Hematopoietic multipotent progenitor cell treated with erythropoietin and hydrocortisone succinate and interleukin-3 and kit ligand, for 4 days (in vitro differentiated cells): ENCODE measurements at regions not wholly inside any gene's neighbourhood (a gene's known extent, or its start where the extent isn't known, plus 50 kb on each side); places are given as distances from the start of the nearest gene placed in this dataset.
"Not testable (repeated sequence)": the region's sequence is repeated elsewhere in the genome, so short reads cannot be mapped to it uniquely, and the experiment has no call there.

Experiments used
- DNase-seq: peaks from one replicate; pipeline ENCODE4 v3.0.0-alpha.2; 2015

DNA sequence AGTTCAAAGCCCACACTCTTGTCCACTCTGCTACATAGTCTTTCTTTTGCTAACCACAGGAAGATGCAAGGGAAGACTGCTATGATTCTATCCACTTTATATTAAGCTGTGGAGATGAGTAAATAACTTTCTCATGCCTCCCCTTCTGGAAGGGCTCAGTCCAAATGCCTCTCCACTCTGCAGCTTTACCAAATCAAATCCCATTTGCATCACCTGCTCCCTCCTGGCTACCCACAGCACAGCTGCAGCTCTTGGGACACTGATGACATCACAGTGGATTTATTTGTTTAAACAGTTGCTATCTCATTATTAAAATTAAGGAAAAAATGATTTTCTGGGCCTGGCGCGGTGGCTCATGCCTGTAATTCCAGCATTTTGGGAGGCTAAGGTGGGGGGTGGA, 1544.9 kb upstream of the WWC1 start:
- no peak for DNase-seq

DNA sequence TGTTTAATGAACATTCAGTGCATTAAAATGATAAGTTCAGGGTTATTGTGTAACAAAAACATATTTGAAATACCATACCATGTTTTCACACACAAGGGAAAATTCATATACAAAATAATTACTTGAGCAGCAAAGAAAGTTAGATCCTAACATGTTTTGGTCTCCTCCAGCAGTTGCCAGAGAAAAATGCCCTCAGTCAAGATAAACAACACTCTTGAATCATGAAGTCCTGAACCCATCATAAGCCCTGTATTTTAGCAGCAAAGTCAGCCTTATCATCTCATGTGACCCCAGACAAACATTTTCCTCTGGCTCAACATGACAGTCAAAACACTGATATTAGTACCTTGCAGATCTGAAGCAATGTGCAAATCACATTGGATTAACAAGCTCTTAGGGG, 1541.1 kb upstream of the WWC1 start:
- no peak for DNase-seq

- DNase-seq = no peak
Measured at GRCh38 chr5:166758151-166758550, 1533.3 kb upstream of the WWC1 start.

DNA sequence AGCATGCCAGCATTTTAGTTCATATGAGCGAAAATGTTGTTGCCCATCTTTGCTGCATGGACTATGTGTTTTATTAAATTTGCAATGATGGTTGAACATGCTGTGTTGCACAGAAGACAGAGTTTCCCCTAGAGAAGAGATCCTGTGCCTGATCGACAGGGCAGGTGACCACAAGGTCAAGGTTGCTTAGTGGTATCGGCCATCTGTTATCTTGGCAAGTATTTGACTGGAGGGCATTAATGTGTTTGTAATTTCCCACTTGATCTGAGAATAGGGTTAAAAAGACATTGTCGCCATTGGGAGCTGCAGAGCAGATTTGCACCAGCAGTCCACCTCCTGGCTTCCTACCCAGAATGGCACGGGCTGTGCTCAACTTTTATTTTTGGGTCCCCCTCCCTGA, 1523.6 kb upstream of the WWC1 start:
- DNase-seq = no peak

- no peak for DNase-seq
Measured at GRCh38 chr5:166768536-166768935, 1522.9 kb upstream of the WWC1 start.

- no peak for DNase-seq
Measured at GRCh38 chr5:166772770-166773169, 1518.7 kb upstream of the WWC1 start.

GRCh38 chr5:166781737-166782136, 1509.7 kb upstream of the WWC1 start:
- no peak for DNase-seq

DNA sequence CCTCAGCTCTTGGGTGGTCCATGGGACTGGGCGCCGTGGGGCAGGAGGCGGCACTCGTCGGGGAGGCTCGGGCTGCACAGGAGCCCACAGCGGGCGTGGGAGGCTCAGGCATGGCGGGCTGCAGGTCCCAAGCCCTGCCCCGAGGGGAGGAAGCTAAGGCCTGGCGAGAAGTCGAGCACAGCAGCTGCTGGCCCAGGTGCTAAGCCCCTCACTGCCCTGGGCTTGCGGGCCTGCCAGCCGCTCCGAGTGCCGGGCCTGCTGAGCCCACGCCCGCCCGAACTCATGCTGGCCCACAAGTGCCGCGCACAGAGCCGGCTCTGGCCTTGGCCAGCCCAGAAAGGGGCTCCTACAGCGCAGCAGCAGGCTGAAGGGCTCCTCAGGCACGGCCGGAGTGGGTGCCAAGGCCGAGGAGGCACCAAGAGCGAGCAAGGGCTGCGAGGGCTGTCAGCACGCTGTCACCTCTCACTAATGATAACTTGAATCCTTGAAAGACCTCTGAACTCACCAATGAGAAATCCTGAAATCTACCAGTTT, 1506.8 kb upstream of the WWC1 start:
- no peak for DNase-seq

DNA sequence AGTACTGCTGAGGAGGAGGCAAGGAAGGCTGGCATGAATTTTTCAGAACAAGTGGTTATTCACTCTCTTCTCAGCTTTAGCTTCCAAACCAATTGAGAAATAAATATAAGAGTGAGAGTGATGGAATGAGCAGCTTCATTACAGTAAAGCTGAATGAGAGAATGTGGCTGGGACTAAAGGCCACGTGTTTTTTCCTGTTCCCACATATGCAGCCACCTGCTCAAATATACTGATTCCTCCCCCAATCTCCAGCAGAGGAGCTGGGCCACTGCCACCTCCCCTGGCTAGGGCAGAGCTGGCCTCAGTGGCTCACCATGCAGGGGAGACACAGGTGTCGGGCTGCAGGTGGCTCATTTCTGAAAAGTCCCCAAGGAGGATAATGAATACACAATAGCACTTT, 1505.3 kb upstream of the WWC1 start:
- DNase-seq = no peak

DNA sequence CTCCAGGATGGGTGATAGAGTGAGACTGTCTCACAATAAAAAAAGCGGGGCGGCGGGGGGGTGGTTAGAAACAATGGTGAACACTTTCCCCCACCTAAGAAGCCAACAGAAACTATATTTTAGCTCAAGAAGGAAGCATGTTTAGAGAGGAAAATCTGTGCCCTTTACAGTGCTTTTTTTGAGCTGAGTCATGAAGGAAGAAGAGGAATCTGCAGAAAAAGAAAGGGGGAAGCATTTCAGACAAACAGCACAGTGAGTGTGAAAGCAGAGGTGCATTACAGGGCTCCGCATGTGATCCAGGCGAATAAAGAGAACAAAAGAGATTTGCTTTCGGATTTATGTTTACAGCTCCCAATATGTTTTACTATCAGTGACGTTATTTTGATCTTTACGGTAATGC, 1504.6 kb upstream of the WWC1 start:
- DNase-seq = no peak

- no peak for DNase-seq
Measured at GRCh38 chr5:166788050-166788449, 1503.4 kb upstream of the WWC1 start.

DNA sequence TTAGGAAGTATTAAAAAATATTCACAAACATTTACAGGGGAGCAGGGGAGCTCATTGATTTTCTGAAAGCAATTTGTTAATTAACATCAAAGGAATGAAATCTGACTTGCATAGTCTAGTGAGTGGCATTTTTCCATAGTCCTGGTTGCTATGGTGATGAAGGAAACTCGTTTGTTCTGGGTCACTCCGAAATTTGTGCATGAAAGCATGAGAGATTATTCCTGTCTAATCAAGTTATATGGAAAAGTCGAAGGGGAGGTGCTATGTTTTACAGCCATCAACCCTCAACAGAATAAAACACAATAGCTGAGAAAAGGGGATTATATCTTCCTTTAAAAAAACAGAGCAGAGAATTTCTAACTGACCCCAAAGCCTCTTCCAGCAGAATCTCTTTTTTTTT, 1495.7 kb upstream of the WWC1 start:
- DNase-seq = no peak

DNA sequence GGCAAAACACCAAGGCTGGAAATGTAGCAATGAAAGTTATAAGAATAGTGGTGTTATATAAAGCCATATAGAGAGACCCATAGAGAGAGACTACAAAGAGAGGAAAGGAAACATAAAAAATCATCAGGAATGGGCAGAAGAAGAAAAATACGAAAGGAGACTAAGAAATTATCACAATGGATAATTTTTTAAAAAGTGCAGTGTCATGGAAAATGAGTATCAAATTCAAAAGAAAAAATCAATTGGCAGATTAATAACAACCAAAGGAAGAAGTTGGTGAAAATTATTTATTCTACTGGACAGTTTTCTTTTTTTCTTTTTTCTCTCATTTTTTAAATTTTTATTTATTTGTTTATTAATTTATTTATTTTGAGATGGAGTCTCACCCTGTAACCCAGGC, 1488.4 kb upstream of the WWC1 start:
- DNase-seq = no peak

GRCh38 chr5:166804223-166804622, 1487.2 kb upstream of the WWC1 start:
- not testable (repeated sequence) for DNase-seq

DNA sequence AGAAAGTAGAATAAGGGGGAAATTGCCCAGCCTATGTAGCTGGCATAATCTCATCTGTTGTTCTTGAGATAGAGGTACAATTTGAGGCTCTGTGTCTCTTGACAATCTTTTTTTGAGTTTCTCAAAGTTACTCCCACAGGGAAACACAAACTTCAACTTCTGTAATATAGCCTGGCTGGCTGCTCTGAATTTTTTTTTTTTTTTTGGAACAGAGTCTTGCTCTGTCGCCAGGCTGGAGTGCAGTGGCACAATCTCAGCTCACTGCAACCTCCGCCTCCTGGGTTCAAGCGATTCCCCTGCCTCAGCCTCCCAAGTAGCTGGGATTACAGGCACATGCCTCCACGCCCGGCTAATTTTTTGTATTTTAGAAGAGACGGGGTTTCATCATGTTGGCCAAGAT, 1486.8 kb upstream of the WWC1 start:
- not testable (repeated sequence) for DNase-seq

- DNase-seq = not testable (repeated sequence)
Measured at GRCh38 chr5:166810093-166810658, 1481.3 kb upstream of the WWC1 start.

- no peak for DNase-seq
Measured at GRCh38 chr5:166810721-166811120, 1480.7 kb upstream of the WWC1 start.

DNA sequence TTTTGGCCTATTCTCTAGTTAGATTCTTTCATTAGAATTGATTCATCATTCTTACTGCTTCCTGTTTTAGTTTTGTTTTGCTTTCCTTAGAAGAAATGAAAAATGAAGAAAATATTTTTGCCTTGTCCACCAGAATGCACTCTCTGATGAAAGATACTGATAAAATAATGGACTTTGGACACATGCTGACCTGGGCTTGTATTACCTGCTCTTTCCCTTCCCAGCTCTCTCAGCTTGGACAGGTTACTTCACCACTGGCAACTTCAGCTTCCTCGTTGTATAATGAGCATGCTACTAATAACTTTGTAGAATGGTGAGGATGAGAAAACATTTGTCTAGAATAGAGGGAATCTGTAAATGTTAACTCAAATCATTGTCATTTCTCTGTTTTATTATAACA, 1468.1 kb upstream of the WWC1 start:
- DNase-seq = no peak

DNA sequence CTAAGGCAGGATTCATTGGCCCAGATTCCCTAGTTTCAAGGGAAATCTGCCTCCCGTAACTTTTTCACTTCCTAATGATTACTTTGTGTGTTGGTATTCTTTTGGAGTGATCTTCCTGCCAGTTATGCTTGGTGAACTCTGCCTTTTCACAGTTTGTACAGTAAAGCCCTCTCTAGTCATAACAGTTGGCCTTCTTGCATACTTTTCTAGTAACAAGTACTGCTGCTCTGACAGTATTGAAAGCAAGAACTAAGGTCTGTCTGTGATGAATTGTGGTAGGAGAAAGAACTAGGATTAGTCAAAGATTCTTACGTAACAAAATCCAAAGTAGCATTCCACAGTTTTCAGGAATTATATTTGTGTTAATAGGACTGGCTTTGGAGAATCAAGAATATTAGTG, 1457.2 kb upstream of the WWC1 start:
- DNase-seq = no peak

GRCh38 chr5:166845044-166845443, 1446.4 kb upstream of the WWC1 start:
- DNase-seq = peak; percentile 54

GRCh38 chr5:166856791-166857190, 1434.7 kb upstream of the WWC1 start:
- no peak for DNase-seq

DNA sequence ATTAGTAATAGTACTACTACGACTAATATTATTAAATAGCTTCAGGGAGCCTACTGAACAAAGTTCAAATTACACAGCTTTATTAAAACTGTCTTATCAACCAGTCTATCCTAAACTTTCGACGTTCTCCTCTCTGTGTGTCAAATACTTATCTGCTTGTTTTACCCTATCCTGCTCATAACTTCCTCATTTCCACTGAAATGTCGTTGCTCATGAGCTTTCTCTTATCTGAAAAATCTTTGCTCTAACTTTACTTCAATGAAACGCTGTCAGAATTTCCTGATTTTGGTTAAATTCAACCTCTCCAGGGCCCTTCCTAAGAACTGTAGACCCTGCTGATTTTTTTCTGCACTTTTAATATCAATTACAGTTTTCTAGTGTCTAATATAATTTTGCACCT, 1431.0 kb upstream of the WWC1 start:
- DNase-seq = peak; percentile 77

- DNase-seq = peak; percentile 72
Measured at GRCh38 chr5:166862581-166862980, 1428.9 kb upstream of the WWC1 start.

DNA sequence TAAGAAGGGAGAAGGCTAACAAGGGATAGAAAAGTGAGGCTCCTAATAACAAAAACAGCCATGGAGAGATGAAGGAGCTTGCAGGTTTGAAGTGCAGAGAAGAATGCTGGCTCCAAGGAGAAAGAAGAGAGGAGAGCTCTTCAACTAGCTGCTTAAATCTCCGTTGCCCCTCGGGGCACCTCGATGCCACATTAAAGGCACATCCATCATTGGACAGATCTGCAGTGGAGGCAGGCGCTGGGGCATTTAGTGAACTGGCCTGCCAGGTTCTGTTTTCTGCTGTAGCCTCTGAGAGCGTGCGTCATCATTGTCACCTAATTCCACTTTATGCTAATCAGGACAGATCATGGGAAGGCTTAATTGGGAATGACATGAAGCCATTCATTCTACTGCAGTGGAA, 1426.2 kb upstream of the WWC1 start:
- DNase-seq = no peak

DNA sequence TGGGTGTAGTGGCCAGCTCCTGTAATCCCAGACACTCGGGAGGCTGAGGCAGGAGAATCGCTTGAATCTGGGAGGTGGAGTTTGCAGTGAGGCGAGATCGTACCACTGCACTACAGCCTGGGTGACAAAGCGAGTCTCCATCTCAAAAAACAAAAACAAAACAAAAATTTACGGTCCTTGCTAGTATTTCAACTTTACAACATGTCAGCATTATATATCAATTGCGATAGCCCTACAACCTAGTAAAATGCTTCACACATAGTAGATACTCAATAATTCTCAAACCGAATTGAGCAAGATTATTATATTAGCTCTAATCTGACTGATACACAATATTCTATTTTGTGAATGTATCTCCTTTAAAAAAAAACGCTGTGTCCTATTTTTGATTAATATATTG, 1411.0 kb upstream of the WWC1 start:
- no peak for DNase-seq

DNA sequence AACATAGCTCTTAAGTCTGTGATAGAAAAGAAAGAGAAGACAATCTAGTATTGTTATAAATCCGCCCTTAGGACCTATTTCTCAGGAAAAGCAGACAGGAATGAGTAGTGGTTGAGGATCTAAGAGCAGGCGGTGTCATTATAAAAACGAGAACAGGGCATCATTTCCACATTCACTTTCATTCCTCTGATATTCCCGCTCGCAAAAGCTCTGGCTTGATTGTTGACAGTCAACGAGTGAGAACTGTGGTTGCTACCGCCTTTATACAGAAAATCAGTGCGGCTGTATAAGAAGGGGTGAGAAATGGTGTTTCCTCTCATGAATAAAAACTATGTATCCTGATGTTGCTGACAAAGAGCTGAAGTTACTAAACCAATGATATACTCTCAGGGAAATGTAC, 1409.6 kb upstream of the WWC1 start:
- no peak for DNase-seq
